Panc1 (cell line): ENCODE measurements at regions not wholly inside any gene's neighbourhood (a gene's known extent, or its start where the extent isn't known, plus 50 kb on each side); places are given as distances from the start of the nearest gene placed in this dataset.

Experiments used
- ATAC-seq: fragments of 200-7000 bp; cut with Tn5 transposase; 2 replicates; pipeline ENCODE4 v1.9.1; 2020; ENCODE audit warnings: mild to moderate bottlenecking, moderate library complexity
- BruUV-seq: library from RNA; stranded (reverse); fragments of 400-500 nt; replicated peaks from 2 replicates; lab custom pipeline; 2021; lab: Mats Ljungman, UMichigan
- CTCF ChIA-PET: fragments of 300-600 bp; sonication (Branson Sonifier 250); formaldehyde crosslinking; loops from one replicate; lab custom pipeline; 2022; ENCODE audit warnings: antibody characterized with exemption; lab: Charles Lee
- POLR2A ChIA-PET: fragments of 300-600 bp; sonication (Branson Sonifier 250); formaldehyde crosslinking; loops from one replicate; lab custom pipeline; 2022; ENCODE audit warnings: antibody characterized with exemption; lab: Charles Lee
- DNase-seq: peaks from one replicate; pipeline ENCODE4 v3.0.0-alpha.2; 2010; ENCODE audit warnings: low read depth, low spot score
- H3K27ac ChIP-seq: 2 replicates; pipeline ENCODE4 v1.5.1; 2011; ENCODE audit warnings: mild to moderate bottlenecking, low read length, inconsistent platforms
- H3K27me3 ChIP-seq: fragments of 200-500 bp; sonication (Bioruptor generic); 2 replicates; pipeline ENCODE4 v1.6.0; 2014; ENCODE audit warnings: low read length, inconsistent platforms; ENCODE audit not compliant: control insufficient read depth, insufficient read depth
- H3K36me3 ChIP-seq: fragments of 200-500 bp; sonication (Bioruptor generic); 2 replicates; pipeline ENCODE4 v1.5.1; 2014; ENCODE audit warnings: inconsistent platforms, mild to moderate bottlenecking, low read length, moderate library complexity; ENCODE audit not compliant: control insufficient read depth, insufficient read depth
- H3K4me1 ChIP-seq: 2 replicates; pipeline ENCODE4 v1.5.1; 2011; ENCODE audit warnings: inconsistent platforms, mild to moderate bottlenecking, low read length, moderate library complexity; ENCODE audit not compliant: control insufficient read depth, insufficient read depth
- H3K4me3 ChIP-seq, 2 experiments: 2 replicates each; pipeline ENCODE4 v1.5.1; 2011 to 2012; ENCODE audit warnings: low read depth in 2 of 2, low read length in 2 of 2, mild to moderate bottlenecking in 2 of 2, inconsistent platforms in 1 of 2, moderate library complexity in 1 of 2
- H3K9me3 ChIP-seq: fragments of 200-500 bp; sonication (Bioruptor generic); 2 replicates; pipeline ENCODE4 v1.5.1; 2014; ENCODE audit warnings: low read depth, mild to moderate bottlenecking, inconsistent platforms, low read length, moderate library complexity; ENCODE audit not compliant: control insufficient read depth, insufficient read depth
- CTCF ChIP-seq: fragments of 450-650 bp; IDR thresholded peaks from 2 replicates; pipeline ENCODE4 v1.5.1; 2017; ENCODE audit warnings: mild to moderate bottlenecking
- POLR2AphosphoS5 ChIP-seq: IDR thresholded peaks from 2 replicates; pipeline ENCODE4 v1.6.1; 2012; ENCODE audit warnings: mild to moderate bottlenecking, low read depth, low read length, moderate library complexity
- REST ChIP-seq, 2 experiments: IDR thresholded peaks; 2 replicates each; pipeline ENCODE4 v1.6.1; 2011 to 2012; ENCODE audit warnings: low read depth in 2 of 2, control low read depth in 1 of 2, low read length in 1 of 2, mild to moderate bottlenecking in 1 of 2, moderate library complexity in 1 of 2; ENCODE audit not compliant: insufficient read depth in 1 of 2
- SIN3A ChIP-seq: IDR thresholded peaks from 2 replicates; pipeline ENCODE4 v1.6.1; 2012; ENCODE audit warnings: low read depth, mild to moderate bottlenecking, low read length, moderate library complexity, borderline replicate concordance; ENCODE audit not compliant: insufficient read depth
- TCF7L2 ChIP-seq: IDR thresholded peaks from 2 replicates; pipeline ENCODE4 v1.6.1; 2011; ENCODE audit warnings: mild to moderate bottlenecking, low read depth, low read length, inconsistent platforms
- in situ Hi-C: cut with HindIII; loops from 2 replicates; pipeline ENCODE4 v1.10.0; 2016; ENCODE audit warnings: low sequenced_read_pairs, low pct_unique_long_range_greater_than_20kb
- intact Hi-C: fragments of 100-400 bp; cut with micrococcal nuclease; formaldehyde crosslinking; loops from one replicate; pipeline ENCODE4 v1.10.0; 2022; ENCODE audit not compliant: unreplicated experiment

GRCh38 chr4:186876961-186877626 lies 153.4 kb upstream of the FAT1 start:
- Histone ChIP-seq H3K4me3 (no peak overlapping the region), H3K9me3 (no peaks in the 10 kb centered on the region), H3K27ac (no peak overlapping the region), H3K4me1 (peaks cover 12% of the 10 kb centered on the region), H3K36me3 (no peaks in the 10 kb centered on the region), H3K27me3 (no peaks in the 10 kb centered on the region)
- TF ChIP-seq TCF7L2 (no peak), CTCF (no peak)
- in situ Hi-C loops (no loop called here), intact Hi-C loops (no loop called here)
- no TSS peak for BruUV-seq
- ChIA-PET CTCF (no interaction called here), POLR2A (no interaction called here)
- DNase-seq (no peak), ATAC-seq (no peak)

- Histone ChIP-seq H3K36me3 (no peaks in the 10 kb centered on the region), H3K27ac (no peak overlapping the region), H3K27me3 (no peaks in the 10 kb centered on the region), H3K9me3 (no peaks in the 10 kb centered on the region), H3K4me3 (no peak overlapping the region), H3K4me1 (peaks cover 17% of the 10 kb centered on the region)
- ATAC-seq (no peak), DNase-seq (no peak)
- BruUV-seq, result no TSS peak
- ChIA-PET CTCF (no interaction called here), POLR2A (no interaction called here)
- in situ Hi-C loops, result no loop called here
- no peak for TF ChIP-seq SIN3A
- TF ChIP-seq TCF7L2, result no peak
- TF ChIP-seq POLR2AphosphoS5, result no peak
- TF ChIP-seq REST (IDR thresholded peaks at IDR 0.05; ENCODE audit: insufficient read depth in 1 of 2, low read depth in 2 of 2, low read length in 1 of 2), result no peak
- no peak for TF ChIP-seq CTCF
- intact Hi-C loops, result no loop called here
Measured at GRCh38 chr4:186878203-186878776, 154.6 kb upstream of the FAT1 start.
